ENCODE measurements at regions not wholly inside any gene's neighbourhood (a gene's known extent, or its start where the extent isn't known, plus 50 kb on each side); places are given as distances from the start of the nearest gene placed in this dataset.

DNA sequence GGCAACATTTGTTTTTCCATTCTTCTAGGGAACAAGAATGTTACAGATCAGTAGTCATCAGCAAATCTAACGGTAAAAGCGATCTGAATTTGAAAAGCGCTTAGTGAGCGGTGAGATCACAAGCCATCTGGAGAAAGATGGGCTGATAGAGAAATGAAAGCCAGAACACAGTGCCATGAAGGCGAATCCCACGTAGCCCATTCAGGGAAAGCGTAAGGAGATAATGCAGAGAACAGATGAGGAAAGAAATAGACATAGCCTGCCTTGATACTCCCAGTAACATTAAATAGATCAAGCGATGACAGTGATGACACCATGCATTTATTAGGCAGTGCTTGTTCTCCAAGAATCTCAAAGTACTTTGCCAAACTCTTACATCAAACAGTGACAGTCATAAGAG lies 183.1 kb upstream of the PSMD7 start:
- no peak overlapping the region for H4K91ac ChIP-seq (ENCODE audit: insufficient read depth, low read depth, low read length)
- in situ Hi-C loops (cut with MboI; ENCODE audit: low sequenced_read_pairs) (no loop called here), intact Hi-C loops (cut with micrococcal nuclease) (no loop called here), dilution Hi-C loops (cut with HindIII; ENCODE audit: low sequenced_read_pairs, unreplicated experiment) (no loop called here)
- no peak overlapping the region for H3K14ac ChIP-seq (replicated peaks; ENCODE audit: low read depth, low read length)
- no peaks in the 10 kb centered on the region for H3K27me3 ChIP-seq (ENCODE audit: control insufficient read depth, insufficient read depth, low read length)
- ATAC-seq (ENCODE audit: low read depth) (no peak), DNase-seq (no peak)
- no peaks in the 10 kb centered on the region for H4K20me1 ChIP-seq (ENCODE audit: insufficient read depth, low read length)
- no peaks in the 10 kb centered on the region for H3K9me3 ChIP-seq (ENCODE audit: control insufficient read depth, insufficient read depth, low read length)
- no peak overlapping the region for H3K4ac ChIP-seq (ENCODE audit: low read depth, low read length)
- H2BK15ac ChIP-seq (ENCODE audit: low read depth, low read length) = no peak overlapping the region
- no peak overlapping the region for H3K23ac ChIP-seq (ENCODE audit: low read depth, low read length)
- H3K4me1 ChIP-seq (ENCODE audit: control insufficient read depth, insufficient read depth, low read length) = no peaks in the 10 kb centered on the region
- no peak overlapping the region for H2BK20ac ChIP-seq (ENCODE audit: low read depth, low read length)
- H2AK9ac ChIP-seq (replicated peaks; ENCODE audit: low read depth, low read length, poor library complexity) = no peak overlapping the region
- H3K9ac ChIP-seq (ENCODE audit: low read depth, low read length) = no peak overlapping the region
- ChIA-PET CTCF (no interaction called here), POLR2A (ENCODE audit: unreplicated experiment) (no interaction called here)
- H3K36me3 ChIP-seq (ENCODE audit: control insufficient read depth, insufficient read depth, low read length) = no peaks in the 10 kb centered on the region
- BruUV-seq (replicated peaks) = no TSS peak
- no peak overlapping the region for H4K8ac ChIP-seq (ENCODE audit: low read depth in 2 of 2, low read length in 2 of 2)
- no peak overlapping the region for H2BK5ac ChIP-seq (ENCODE audit: low read depth, low read length, poor library complexity, severe bottlenecking)
- H3K9me1 ChIP-seq (ENCODE audit: insufficient read depth, low read length) = no peaks in the 10 kb centered on the region
- H3K18ac ChIP-seq (ENCODE audit: low read depth, low read length) = no peak overlapping the region
- no peak overlapping the region for H3K4me2 ChIP-seq (ENCODE audit: low read depth, low read length)
- TF ChIP-seq BHLHE40 (IDR thresholded peaks at IDR 0.05; ENCODE audit: low read depth, low read length) (no peak), RFX5 (IDR thresholded peaks at IDR 0.05; ENCODE audit: low read depth, low read length) (no peak), CHD1 (IDR thresholded peaks at IDR 0.05; ENCODE audit: low read depth, low read length) (no peak)
- TF ChIP-seq, protein P1, sequence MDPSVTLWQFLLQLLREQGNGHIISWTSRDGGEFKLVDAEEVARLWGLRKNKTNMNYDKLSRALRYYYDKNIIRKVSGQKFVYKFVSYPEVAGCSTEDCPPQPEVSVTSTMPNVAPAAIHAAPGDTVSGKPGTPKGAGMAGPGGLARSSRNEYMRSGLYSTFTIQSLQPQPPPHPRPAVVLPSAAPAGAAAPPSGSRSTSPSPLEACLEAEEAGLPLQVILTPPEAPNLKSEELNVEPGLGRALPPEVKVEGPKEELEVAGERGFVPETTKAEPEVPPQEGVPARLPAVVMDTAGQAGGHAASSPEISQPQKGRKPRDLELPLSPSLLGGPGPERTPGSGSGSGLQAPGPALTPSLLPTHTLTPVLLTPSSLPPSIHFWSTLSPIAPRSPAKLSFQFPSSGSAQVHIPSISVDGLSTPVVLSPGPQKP (IDR thresholded peaks at IDR 0.05; ENCODE audit: borderline replicate concordance, low read depth, low read length) = no peak
- TF ChIP-seq, protein P2, sequence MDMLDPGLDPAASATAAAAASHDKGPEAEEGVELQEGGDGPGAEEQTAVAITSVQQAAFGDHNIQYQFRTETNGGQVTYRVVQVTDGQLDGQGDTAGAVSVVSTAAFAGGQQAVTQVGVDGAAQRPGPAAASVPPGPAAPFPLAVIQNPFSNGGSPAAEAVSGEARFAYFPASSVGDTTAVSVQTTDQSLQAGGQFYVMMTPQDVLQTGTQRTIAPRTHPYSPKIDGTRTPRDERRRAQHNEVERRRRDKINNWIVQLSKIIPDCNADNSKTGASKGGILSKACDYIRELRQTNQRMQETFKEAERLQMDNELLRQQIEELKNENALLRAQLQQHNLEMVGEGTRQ (IDR thresholded peaks at IDR 0.05; ENCODE audit: low read depth, low read length) = no peak
- 86% methylated on average over 4 of the region's 8 CpGs; no CpG with 5 or more reads in 1 of the 2 experiments for WGBS, 2 experiments (ENCODE audit: extremely low coverage in 2 of 2, insufficient read length in 1 of 2)
- H2AK5ac ChIP-seq (ENCODE audit: low read depth, low read length) = no peak overlapping the region
- no peak overlapping the region for H3K27ac ChIP-seq (ENCODE audit: insufficient read depth, low read length)
- no peak overlapping the region for H3K56ac ChIP-seq (ENCODE audit: extremely low read depth, insufficient read depth, low read length)
- no peaks in the 10 kb centered on the region for H3K79me1 ChIP-seq (ENCODE audit: low read depth in 1 of 2, low read length in 2 of 2)
- no peak overlapping the region for H2BK120ac ChIP-seq (ENCODE audit: low read depth, low read length)
- H3K4me3 ChIP-seq (ENCODE audit: insufficient read depth, low read depth, low read length) = no peak overlapping the region
- no peak overlapping the region for H2AFZ ChIP-seq (replicated peaks; ENCODE audit: low read length, poor library complexity)
- H4K5ac ChIP-seq (ENCODE audit: low read depth, low read length) = no peak overlapping the region
